A673 (cell line): ENCODE measurements at regions not wholly inside any gene's neighbourhood (a gene's known extent, or its start where the extent isn't known, plus 50 kb on each side); places are given as distances from the start of the nearest gene placed in this dataset.

Experiments used
- CTCF ChIP-seq: fragments of 300-800, 200-600 bp; sonication (generic); conservative IDR thresholded peaks from 2 replicates; pipeline ENCODE4 v1.5.1; 2017; ENCODE audit warnings: low read depth, mild to moderate bottlenecking, antibody characterized with exemption, low read length, moderate library complexity, mixed read lengths
- EZH2 ChIP-seq: fragments of 200-600 bp; sonication (generic); IDR thresholded peaks from 2 replicates; pipeline ENCODE4 v1.6.1; 2017; ENCODE audit warnings: borderline replicate concordance, low read depth, mild to moderate bottlenecking, mixed read lengths, antibody characterized with exemption, low read length; ENCODE audit not compliant: poor library complexity, severe bottlenecking

- TF ChIP-seq CTCF: no peak
- TF ChIP-seq EZH2: no peak
Observed at GRCh38 chr1:25043228-25043580, 113.1 kb upstream of the RUNX3 start.
